ACC112 (cell line): ENCODE measurements at regions not wholly inside any gene's neighbourhood (a gene's known extent, or its start where the extent isn't known, plus 50 kb on each side); places are given as distances from the start of the nearest gene placed in this dataset.

Source experiments
- H2AFZ ChIP-seq: fragments of 200-600 bp; sonication (generic); one replicate; pipeline ENCODE4 v1.6.0; 2017; ENCODE audit warnings: antibody characterized with exemption, low read length; ENCODE audit not compliant: unreplicated experiment
- H3K27ac ChIP-seq: fragments of 200-600 bp; sonication (generic); 2 replicates; pipeline ENCODE4 v1.5.1; 2014; ENCODE audit warnings: low read depth, mild to moderate bottlenecking, antibody characterized with exemption, low read length, moderate library complexity
- H3K27me3 ChIP-seq: fragments of 200-600 bp; sonication (generic); 2 replicates; pipeline ENCODE4 v1.6.1; 2014; ENCODE audit warnings: mild to moderate bottlenecking, antibody characterized with exemption, low read length, moderate library complexity, mixed read lengths; ENCODE audit not compliant: insufficient read depth
- H3K36me3 ChIP-seq: fragments of 200-600 bp; sonication (generic); 2 replicates; pipeline ENCODE4 v1.6.1; 2016; ENCODE audit warnings: mild to moderate bottlenecking, antibody characterized with exemption, low read length, moderate library complexity, mixed read lengths; ENCODE audit not compliant: insufficient read depth
- H3K4me1 ChIP-seq: fragments of 200-600 bp; sonication (generic); one replicate; pipeline ENCODE4 v1.6.1; 2016; ENCODE audit warnings: low read length, mixed read lengths; ENCODE audit not compliant: insufficient read depth, unreplicated experiment, control insufficient read depth
- H3K4me3 ChIP-seq: fragments of 200-600 bp; sonication (generic); 2 replicates; pipeline ENCODE4 v1.5.1; 2014; ENCODE audit warnings: mild to moderate bottlenecking, low read depth, low read length
- H3K79me2 ChIP-seq: fragments of 200-600 bp; sonication (generic); one replicate; pipeline ENCODE4 v1.6.0; 2016; ENCODE audit warnings: low read length; ENCODE audit not compliant: control insufficient read depth, unreplicated experiment, insufficient read depth

GRCh38 chr20:48170625-48171024, 385.3 kb upstream of the SULF2 start:
- peaks cover 70% of the 10 kb centered on the region for H3K27me3 ChIP-seq
- no peaks in the 10 kb centered on the region for H3K36me3 ChIP-seq
- H3K4me1 ChIP-seq, result no peaks in the 10 kb centered on the region
- H2AFZ ChIP-seq, result no peak overlapping the region
- H3K27ac ChIP-seq, result no peak overlapping the region
- no peaks in the 10 kb centered on the region for H3K79me2 ChIP-seq
- H3K4me3 ChIP-seq, result no peak overlapping the region

- no peak overlapping the region for H3K27ac ChIP-seq
- no peak overlapping the region for H2AFZ ChIP-seq
- no peaks in the 10 kb centered on the region for H3K36me3 ChIP-seq
- no peaks in the 10 kb centered on the region for H3K79me2 ChIP-seq
- no peak overlapping the region for H3K4me3 ChIP-seq
- peaks cover 70% of the 10 kb centered on the region for H3K27me3 ChIP-seq
- H3K4me1 ChIP-seq, result no peaks in the 10 kb centered on the region
Measured at GRCh38 chr20:48169650-48170225, 384.5 kb upstream of the SULF2 start.

- H3K27me3 ChIP-seq, result peaks cover 40% of the 10 kb centered on the region
- no peak overlapping the region for H2AFZ ChIP-seq
- H3K4me1 ChIP-seq, result no peaks in the 10 kb centered on the region
- H3K36me3 ChIP-seq, result no peaks in the 10 kb centered on the region
- H3K79me2 ChIP-seq, result no peaks in the 10 kb centered on the region
- no peak overlapping the region for H3K27ac ChIP-seq
- H3K4me3 ChIP-seq, result no peak overlapping the region
Measured at GRCh38 chr20:48166082-48166835, 381.0 kb upstream of the SULF2 start.

GRCh38 chr20:48165401-48165685, 380.1 kb upstream of the SULF2 start:
- no peaks in the 10 kb centered on the region for H3K36me3 ChIP-seq
- no peak overlapping the region for H3K4me3 ChIP-seq
- peaks cover 35% of the 10 kb centered on the region for H3K27me3 ChIP-seq
- H3K79me2 ChIP-seq, result no peaks in the 10 kb centered on the region
- no peak overlapping the region for H3K27ac ChIP-seq
- no peaks in the 10 kb centered on the region for H3K4me1 ChIP-seq
- H2AFZ ChIP-seq, result no peak overlapping the region

GRCh38 chr20:48164566-48165400, 379.5 kb upstream of the SULF2 start:
- Histone ChIP-seq H3K27ac (no peak overlapping the region), H3K4me1 (no peaks in the 10 kb centered on the region), H3K79me2 (no peaks in the 10 kb centered on the region), H2AFZ (no peak overlapping the region), H3K27me3 (peaks cover 33% of the 10 kb centered on the region), H3K36me3 (no peaks in the 10 kb centered on the region), H3K4me3 (no peak overlapping the region)

GRCh38 chr20:48164034-48164433, 378.8 kb upstream of the SULF2 start:
- Histone ChIP-seq H3K4me3 (no peak overlapping the region), H3K27ac (no peak overlapping the region), H3K36me3 (no peaks in the 10 kb centered on the region), H3K79me2 (no peaks in the 10 kb centered on the region), H3K4me1 (no peaks in the 10 kb centered on the region), H2AFZ (no peak overlapping the region), H3K27me3 (peaks cover 33% of the 10 kb centered on the region)

- no peak overlapping the region for H3K4me3 ChIP-seq
- H3K27me3 ChIP-seq, result peaks cover 33% of the 10 kb centered on the region
- H3K27ac ChIP-seq, result no peak overlapping the region
- no peak overlapping the region for H2AFZ ChIP-seq
- H3K4me1 ChIP-seq, result no peaks in the 10 kb centered on the region
- no peaks in the 10 kb centered on the region for H3K36me3 ChIP-seq
- no peaks in the 10 kb centered on the region for H3K79me2 ChIP-seq
Measured at GRCh38 chr20:48163505-48163904, 378.2 kb upstream of the SULF2 start.

- Histone ChIP-seq H3K4me3 (no peak overlapping the region), H3K27ac (no peak overlapping the region), H2AFZ (no peak overlapping the region), H3K4me1 (no peaks in the 10 kb centered on the region), H3K27me3 (peaks cover 30% of the 10 kb centered on the region), H3K36me3 (no peaks in the 10 kb centered on the region), H3K79me2 (no peaks in the 10 kb centered on the region)
Measured at GRCh38 chr20:48162621-48163020, 377.3 kb upstream of the SULF2 start.

GRCh38 chr20:48159145-48160008, 374.1 kb upstream of the SULF2 start:
- H3K4me1 ChIP-seq, result no peaks in the 10 kb centered on the region
- H3K27ac ChIP-seq, result no peak overlapping the region
- peaks cover 4% of the 10 kb centered on the region; the same call in 1 of the 2 replicates for H3K27me3 ChIP-seq
- no peaks in the 10 kb centered on the region for H3K36me3 ChIP-seq
- no peaks in the 10 kb centered on the region for H3K79me2 ChIP-seq
- no peak overlapping the region for H2AFZ ChIP-seq
- H3K4me3 ChIP-seq, result no peak overlapping the region

GRCh38 chr20:48158014-48158413, 372.7 kb upstream of the SULF2 start:
- H3K4me1 ChIP-seq, result no peaks in the 10 kb centered on the region
- peaks cover 6% of the 10 kb centered on the region for H3K27me3 ChIP-seq
- H3K4me3 ChIP-seq, result no peak overlapping the region
- no peaks in the 10 kb centered on the region for H3K36me3 ChIP-seq
- H3K27ac ChIP-seq, result no peak overlapping the region
- H3K79me2 ChIP-seq, result no peaks in the 10 kb centered on the region
- H2AFZ ChIP-seq, result no peak overlapping the region
